ENCODE measurements at regions not wholly inside any gene's neighbourhood (a gene's known extent, or its start where the extent isn't known, plus 50 kb on each side); places are given as distances from the start of the nearest gene placed in this dataset.

GRCh38 chr5:6184481-6184880 is 193.9 kb downstream of the MED10 start:
- DNase-seq, result no peak

DNA sequence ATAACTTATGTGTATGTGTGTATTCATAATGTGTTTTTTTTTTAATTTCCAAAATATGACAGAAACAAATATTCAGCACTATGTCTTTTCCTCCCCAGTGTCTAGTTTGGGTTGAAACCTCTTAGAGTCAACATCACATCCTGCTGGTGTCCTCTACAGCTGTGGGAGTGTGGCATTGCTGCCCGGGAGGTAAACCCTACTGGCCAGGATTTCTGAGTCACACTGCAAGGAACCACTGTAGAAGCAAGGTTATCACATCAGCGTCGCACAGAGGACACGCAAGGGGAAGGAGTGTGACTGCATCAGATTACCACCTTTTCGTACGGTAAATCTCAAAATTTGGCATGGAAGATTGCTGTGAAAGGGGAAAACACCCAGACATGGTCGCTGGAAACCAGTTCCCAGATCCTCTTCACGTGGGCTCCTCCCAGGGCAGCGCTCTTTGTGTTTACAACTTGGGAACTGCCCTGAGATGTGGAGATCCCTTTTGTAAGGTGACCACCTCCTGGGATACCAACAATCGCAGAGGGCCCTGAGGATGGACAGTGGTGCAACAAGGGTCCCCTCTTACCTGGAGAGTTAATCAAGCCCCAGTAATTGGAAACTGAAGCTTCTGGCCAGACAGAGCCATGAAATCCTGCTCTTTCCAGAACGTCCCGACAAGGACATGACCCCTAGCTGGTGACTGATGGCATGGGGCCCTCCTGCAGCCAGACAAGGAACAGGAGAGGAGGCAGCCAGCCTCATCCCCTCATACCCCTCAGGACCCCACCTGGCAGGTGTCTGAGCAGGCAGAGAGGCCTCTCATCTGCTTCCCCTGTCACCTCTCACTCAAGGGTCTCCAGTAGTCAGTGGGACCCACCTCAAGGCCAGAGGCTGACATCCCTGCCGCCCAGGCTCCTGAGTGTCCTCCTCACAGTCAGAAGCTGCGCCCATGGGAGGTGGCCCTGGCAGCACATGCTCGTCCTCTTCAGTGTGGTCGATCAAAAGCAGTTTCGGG is 194.7 kb downstream of the MED10 start:
- H3K9me3 ChIP-seq, result no peaks in the 10 kb centered on the region
- DNase-seq, result no peak
- FAIRE-seq, result no peak
- H3K36me3 ChIP-seq, result no peaks in the 10 kb centered on the region
- H3K4me1 ChIP-seq, result no peaks in the 10 kb centered on the region
- no peak overlapping the region for H3K4me3 ChIP-seq
- 58 to 71% methylated on average over 17 of the region's 17 CpGs for WGBS, 2 donors
- no peaks in the 10 kb centered on the region for H3K27me3 ChIP-seq
- TF ChIP-seq CTCF (IDR thresholded peaks at IDR 0.05), result no peak
- H3K27ac ChIP-seq, result no peak overlapping the region
- intact Hi-C loops (cut with DNase I), result no loop called here
- no peak for ATAC-seq

More at GRCh38 chr5:6184481-6184880, 193.9 kb downstream of the MED10 start:
- ATAC-seq, result no peak
- TF ChIP-seq CTCF (IDR thresholded peaks at IDR 0.05), result no peak
- FAIRE-seq, result no peak
- no peaks in the 10 kb centered on the region for H3K27me3 ChIP-seq
- no peaks in the 10 kb centered on the region for H3K36me3 ChIP-seq
- H3K4me3 ChIP-seq, result no peak overlapping the region
- H3K4me1 ChIP-seq, result no peaks in the 10 kb centered on the region
- intact Hi-C loops (cut with DNase I), result no loop called here
- WGBS, 2 donors, result 63 to 70% methylated on average over 1 of the region's 1 CpG
- H3K27ac ChIP-seq, result no peak overlapping the region
- H3K9me3 ChIP-seq, result no peaks in the 10 kb centered on the region

DNA sequence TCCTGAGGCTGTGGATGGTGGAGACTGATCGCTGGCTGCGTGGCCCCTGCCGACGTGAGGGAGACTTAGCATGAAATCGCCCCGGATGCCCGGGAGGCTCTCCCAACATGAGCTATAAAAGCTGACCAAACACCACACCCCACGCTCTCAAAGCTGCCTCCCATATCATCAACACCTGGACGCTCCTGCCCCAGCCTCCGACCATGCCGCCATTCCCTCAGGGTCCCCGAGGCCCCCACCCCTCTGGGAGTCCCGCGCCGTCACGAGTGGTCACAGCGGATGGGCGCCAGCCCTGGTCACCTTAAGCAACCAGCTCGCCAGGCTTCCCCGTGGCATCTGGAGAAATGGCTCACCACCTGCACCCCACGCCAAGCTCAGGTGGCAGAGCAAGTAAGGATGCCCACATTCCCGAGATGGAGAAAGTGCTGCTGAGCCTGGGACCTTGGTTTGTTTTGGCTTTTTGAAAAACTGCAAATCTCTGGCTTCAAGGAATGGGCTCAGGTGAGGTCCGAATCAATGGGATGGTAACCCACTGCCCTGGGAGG is 196.0 kb downstream of the MED10 start:
- no peaks in the 10 kb centered on the region for H3K9me3 ChIP-seq
- intact Hi-C loops (cut with DNase I), result no loop called here
- H3K27me3 ChIP-seq, result no peaks in the 10 kb centered on the region
- no peak overlapping the region for H3K27ac ChIP-seq
- ATAC-seq (no peak), FAIRE-seq (no peak), DNase-seq (no peak)
- no peak overlapping the region for H3K4me3 ChIP-seq
- no peak for TF ChIP-seq CTCF (IDR thresholded peaks at IDR 0.05)
- no peaks in the 10 kb centered on the region for H3K36me3 ChIP-seq
- H3K4me1 ChIP-seq, result no peaks in the 10 kb centered on the region
- 63 to 69% methylated on average over 23 of the region's 23 CpGs for WGBS, 2 donors

DNA sequence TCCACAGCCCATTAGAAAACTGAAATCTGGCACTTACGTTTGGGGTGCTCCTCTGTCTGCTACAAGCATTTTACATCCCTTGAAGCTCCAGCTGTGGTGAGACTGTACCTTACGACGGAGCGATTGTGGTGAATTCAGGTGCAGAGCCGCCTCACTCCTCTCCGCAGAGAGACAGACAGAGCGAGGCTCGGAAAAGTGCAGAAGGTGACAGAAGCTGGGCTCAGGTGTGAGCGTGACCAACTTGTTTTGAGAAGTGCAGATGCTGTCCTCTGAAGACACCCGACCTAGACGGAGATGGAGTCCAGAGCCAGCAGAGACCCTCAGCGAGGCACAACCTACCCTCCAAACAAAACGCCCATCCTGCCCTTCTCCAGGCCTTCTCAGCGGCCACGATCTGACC is 196.5 kb downstream of the MED10 start:
- FAIRE-seq (no peak), DNase-seq (no peak), ATAC-seq (no peak)
- Histone ChIP-seq H3K36me3 (no peaks in the 10 kb centered on the region), H3K27me3 (no peaks in the 10 kb centered on the region), H3K4me1 (no peaks in the 10 kb centered on the region), H3K27ac (no peak overlapping the region), H3K4me3 (no peak overlapping the region), H3K9me3 (no peaks in the 10 kb centered on the region)
- WGBS, 2 donors, result 57 to 67% methylated on average over 15 of the region's 15 CpGs
- intact Hi-C loops (cut with DNase I), result no loop called here
- no peak for TF ChIP-seq CTCF (IDR thresholded peaks at IDR 0.05)
